Kidney (tissue), 13 donors: ENCODE measurements at regions not wholly inside any gene's neighbourhood (a gene's known extent, or its start where the extent isn't known, plus 50 kb on each side); places are given as distances from the start of the nearest gene placed in this dataset.

Experiments used
- DNase-seq, 5 donors: peaks; one replicate each; pipeline ENCODE4 v3.0.0-alpha.2; 2013 to 2020
- FAIRE-seq: peaks from 2 replicates; lab custom pipeline; 2012; peaks lifted over from hg19 to GRCh38; lab: Jason Lieb, UNC
- H3K27ac ChIP-seq, 2 donors: one replicate each; pipeline ENCODE4 v1.7.0; 2013; ENCODE audit warnings: low read depth in 2 of 2, low read length in 2 of 2, inconsistent platforms in 1 of 2
- H3K27me3 ChIP-seq: one replicate; pipeline ENCODE4 v1.7.1; 2013; ENCODE audit warnings: low read length, inconsistent platforms; ENCODE audit not compliant: control insufficient read depth, insufficient read depth
- H3K36me3 ChIP-seq, 3 donors: one replicate each; pipeline versions ENCODE4 v1.7.0 to v1.7.1; 2013; ENCODE audit warnings: low read length in 3 of 3, control low read depth in 1 of 3, inconsistent platforms in 1 of 3; ENCODE audit not compliant: insufficient read depth in 3 of 3, control insufficient read depth in 2 of 3
- H3K4me1 ChIP-seq, 3 donors: one replicate each; pipeline versions ENCODE4 v1.7.0 to v1.7.1; 2013; ENCODE audit warnings: low read length in 3 of 3, inconsistent platforms in 1 of 3, low read depth in 1 of 3; ENCODE audit not compliant: control insufficient read depth in 2 of 3, insufficient read depth in 2 of 3
- H3K4me3 ChIP-seq, 3 donors: one replicate each; pipeline versions ENCODE4 v1.7.0 to v1.8.1; 2013; ENCODE audit warnings: low read length in 3 of 3, control low read depth in 1 of 3, inconsistent platforms in 1 of 3
- H3K9ac ChIP-seq, 3 donors: one replicate each; pipeline versions ENCODE4 v1.7.0 to v1.7.1; 2013; ENCODE audit warnings: low read length in 3 of 3, control low read depth in 1 of 3, inconsistent platforms in 1 of 3
- H3K9me3 ChIP-seq, 3 donors: one replicate each; pipeline versions ENCODE4 v1.7.0 to v1.7.1; 2013; ENCODE audit warnings: low read length in 3 of 3, control low read depth in 1 of 3, inconsistent platforms in 1 of 3; ENCODE audit not compliant: control insufficient read depth in 2 of 3, insufficient read depth in 1 of 3
- CTCF ChIP-seq: IDR thresholded peaks from 3 replicates; pipeline ENCODE4 v1.5.1; 2012; ENCODE audit warnings: mild to moderate bottlenecking, moderate library complexity, borderline replicate concordance; ENCODE audit not compliant: insufficient read depth; ENCODE audit errors: extremely low read depth
- intact Hi-C: fragments of 100-400 bp; cut with DNase I; formaldehyde crosslinking; loops from one replicate; pipeline ENCODE4 v1.11.1; 2022
- donor health status: control.
- donor health status: control.
- donor health status: control.
- donor health status: control.
- donor health status: control.
- donor health status: DM: yes; HTN: yes; CAD: no.
- donor health status: Normal renal cell carcinoma (clear cell type).

- FAIRE-seq: no peak
- H3K9ac ChIP-seq: no peak overlapping the region
- H3K27ac ChIP-seq: no peak overlapping the region
- no peak for TF ChIP-seq CTCF
- DNase-seq: no peak
- H3K4me1 ChIP-seq: no peaks in the 10 kb centered on the region
- H3K36me3 ChIP-seq: no peaks in the 10 kb centered on the region
- H3K27me3 ChIP-seq: no peaks in the 10 kb centered on the region
- H3K9me3 ChIP-seq: no peaks in the 10 kb centered on the region
- intact Hi-C loops: no loop called here
- no peak overlapping the region for H3K4me3 ChIP-seq
Observed at GRCh38 chr12:98156697-98157096, 358.7 kb upstream of the TMPO start.

GRCh38 chr12:98162906-98163678 is 352.3 kb upstream of the TMPO start:
- Histone ChIP-seq H3K27ac (no peak overlapping the region), H3K9ac (no peak overlapping the region), H3K27me3 (no peaks in the 10 kb centered on the region), H3K36me3 (no peaks in the 10 kb centered on the region), H3K9me3 (no peaks in the 10 kb centered on the region), H3K4me3 (no peak overlapping the region), H3K4me1 (no peaks in the 10 kb centered on the region)
- TF ChIP-seq CTCF: no peak
- FAIRE-seq: no peak
- intact Hi-C loops: no loop called here
- no peak for DNase-seq

- Histone ChIP-seq H3K36me3 (no peaks in the 10 kb centered on the region), H3K27me3 (no peaks in the 10 kb centered on the region), H3K9me3 (no peaks in the 10 kb centered on the region), H3K4me3 (no peak overlapping the region), H3K9ac (no peak overlapping the region), H3K27ac (no peak overlapping the region), H3K4me1 (no peaks in the 10 kb centered on the region)
- intact Hi-C loops: no loop called here
- no peak for TF ChIP-seq CTCF
- DNase-seq: no peak
- FAIRE-seq: no peak
Observed at GRCh38 chr12:98172304-98172703, 343.1 kb upstream of the TMPO start.
